ENCODE measurements at regions not wholly inside any gene's neighbourhood (a gene's known extent, or its start where the extent isn't known, plus 50 kb on each side); places are given as distances from the start of the nearest gene placed in this dataset.

DNA sequence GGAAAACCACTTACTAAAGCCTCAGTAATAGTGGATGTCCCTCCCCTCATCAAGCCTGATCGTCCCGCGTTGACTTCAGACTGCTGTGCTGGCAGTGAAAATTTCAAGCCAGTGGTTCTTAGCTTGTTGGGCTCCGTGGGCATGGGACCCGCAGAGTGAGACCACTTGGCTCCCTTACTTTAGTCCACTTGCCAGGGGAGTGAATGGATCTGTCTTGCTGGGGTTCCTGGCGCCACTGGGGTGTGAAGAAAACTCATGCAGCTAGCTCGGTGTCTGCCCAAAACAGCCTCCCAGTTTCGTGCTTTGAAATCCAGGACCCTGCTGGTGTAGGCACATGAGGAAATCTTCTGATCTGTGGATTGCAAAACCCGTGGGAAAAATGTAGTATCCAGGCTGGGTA lies 480.0 kb upstream of the IZUMO3 start:
- no peak for TF ChIP-seq EZH2 (IDR thresholded peaks at IDR 0.05; ENCODE audit: low read length)
- TF ChIP-seq, protein P1, sequence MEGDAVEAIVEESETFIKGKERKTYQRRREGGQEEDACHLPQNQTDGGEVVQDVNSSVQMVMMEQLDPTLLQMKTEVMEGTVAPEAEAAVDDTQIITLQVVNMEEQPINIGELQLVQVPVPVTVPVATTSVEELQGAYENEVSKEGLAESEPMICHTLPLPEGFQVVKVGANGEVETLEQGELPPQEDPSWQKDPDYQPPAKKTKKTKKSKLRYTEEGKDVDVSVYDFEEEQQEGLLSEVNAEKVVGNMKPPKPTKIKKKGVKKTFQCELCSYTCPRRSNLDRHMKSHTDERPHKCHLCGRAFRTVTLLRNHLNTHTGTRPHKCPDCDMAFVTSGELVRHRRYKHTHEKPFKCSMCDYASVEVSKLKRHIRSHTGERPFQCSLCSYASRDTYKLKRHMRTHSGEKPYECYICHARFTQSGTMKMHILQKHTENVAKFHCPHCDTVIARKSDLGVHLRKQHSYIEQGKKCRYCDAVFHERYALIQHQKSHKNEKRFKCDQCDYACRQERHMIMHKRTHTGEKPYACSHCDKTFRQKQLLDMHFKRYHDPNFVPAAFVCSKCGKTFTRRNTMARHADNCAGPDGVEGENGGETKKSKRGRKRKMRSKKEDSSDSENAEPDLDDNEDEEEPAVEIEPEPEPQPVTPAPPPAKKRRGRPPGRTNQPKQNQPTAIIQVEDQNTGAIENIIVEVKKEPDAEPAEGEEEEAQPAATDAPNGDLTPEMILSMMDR (optimal IDR thresholded peaks at IDR 0.05 in 1 of 3, IDR thresholded peaks at IDR 0.05 in 1 of 3, conservative IDR thresholded peaks at IDR 0.05 in 1 of 3; ENCODE audit: extremely low read depth in 1 of 3, insufficient read depth in 2 of 3, low read length in 3 of 3): no peak
